ENCODE measurements at regions not wholly inside any gene's neighbourhood (a gene's known extent, or its start where the extent isn't known, plus 50 kb on each side); places are given as distances from the start of the nearest gene placed in this dataset.

- DNase-seq (ENCODE audit: low spot score): no peak
Observed at GRCh38 chr21:26653430-26653829, 80.3 kb upstream of the CYYR1 start.

- no peak for DNase-seq (ENCODE audit: low spot score)
Observed at GRCh38 chr21:26652854-26653253, 79.8 kb upstream of the CYYR1 start.

GRCh38 chr21:26641062-26641461 lies 68.0 kb upstream of the CYYR1 start:
- no peak for DNase-seq (ENCODE audit: low spot score)

GRCh38 chr21:26637201-26637745 lies 64.2 kb upstream of the CYYR1 start:
- DNase-seq (ENCODE audit: low spot score): no peak

- no peak for DNase-seq (ENCODE audit: low spot score)
Observed at GRCh38 chr21:26635681-26636080, 62.6 kb upstream of the CYYR1 start.

- no peak for DNase-seq (ENCODE audit: low spot score)
Observed at GRCh38 chr21:26632691-26633090, 59.6 kb upstream of the CYYR1 start.

- no peak for DNase-seq (ENCODE audit: low spot score)
Observed at GRCh38 chr21:26626187-26626586, 53.1 kb upstream of the CYYR1 start.

GRCh38 chr21:26624983-26625519 lies 52.0 kb upstream of the CYYR1 start:
- DNase-seq (ENCODE audit: low spot score): no peak

Data from hematopoietic multipotent progenitor cell treated with erythropoietin and hydrocortisone succinate and interleukin-3 and kit ligand, for 17 days (in vitro differentiated cells).